GM12878 (cell line): ENCODE measurements at regions not wholly inside any gene's neighbourhood (a gene's known extent, or its start where the extent isn't known, plus 50 kb on each side); places are given as distances from the start of the nearest gene placed in this dataset.

ENCODE experiments used
- ATAC-seq: fragments of 200-7000 bp; cut with Tn5 transposase; 3 replicates; pipeline ENCODE4 v1.9.1; 2020; ENCODE audit warnings: mild to moderate bottlenecking, moderate library complexity
- BruUV-seq: library from RNA; stranded (reverse); fragments of 400-500 nt; replicated peaks from 2 replicates; lab custom pipeline; 2021; lab: Mats Ljungman, UMichigan
- CTCF ChIA-PET: fragments of 300-600 bp; sonication (Branson Sonifier 250); formaldehyde crosslinking; extraction: SDS; loops from one replicate; lab custom pipeline; 2021; ENCODE audit warnings: inconsistent platforms; lab: Yijun Ruan, JAX
- POLR2A ChIA-PET: fragments of 350-600 bp; formaldehyde crosslinking; extraction: SDS; loops from one replicate; lab custom pipeline; 2021; ENCODE audit warnings: inconsistent platforms; lab: Charles Lee
- RAD21 ChIA-PET: fragments of 300-600 bp; sonication (Branson Sonifier 250); formaldehyde crosslinking; loops from one replicate; lab custom pipeline; 2023; ENCODE audit warnings: antibody characterized with exemption; ENCODE audit not compliant: unreplicated experiment; lab: Charles Lee
- SMC1A ChIA-PET: fragments of 300-600 bp; sonication (Branson Sonifier 250); formaldehyde crosslinking; loops from one replicate; lab custom pipeline; 2023; ENCODE audit not compliant: unreplicated experiment, uncharacterized antibody; lab: Charles Lee
- DNase-seq: peaks from one replicate; pipeline ENCODE4 v3.0.0-alpha.2; 2011; ENCODE audit warnings: low read depth, low spot score
- FAIRE-seq: peaks from 3 replicates; lab custom pipeline; 2011; peaks lifted over from hg19 to GRCh38; lab: Jason Lieb, UNC
- H2AFZ ChIP-seq: 2 replicates; pipeline ENCODE4 v1.6.0; 2011; ENCODE audit warnings: low read depth, low read length, control low read depth; ENCODE audit not compliant: control insufficient read depth
- H3K27ac ChIP-seq: 2 replicates; pipeline ENCODE4 v1.5.1; 2011; ENCODE audit warnings: control low read depth; ENCODE audit not compliant: control insufficient read depth, insufficient read depth
- H3K27me3 ChIP-seq, 2 experiments: replicated peaks in 1 of 2; 2 replicates each; pipeline versions ENCODE4 v1.6.0 to v1.6.1; 2011; ENCODE audit warnings: low read length in 1 of 2; ENCODE audit not compliant: control insufficient read depth in 2 of 2, insufficient read depth in 2 of 2
- H3K36me3 ChIP-seq, 2 experiments: 2 replicates each; pipeline ENCODE4 v1.5.1; 2011; ENCODE audit warnings: low read length in 1 of 2; ENCODE audit not compliant: control insufficient read depth in 2 of 2, insufficient read depth in 2 of 2
- H3K4me1 ChIP-seq: 2 replicates; pipeline ENCODE4 v1.6.1; 2011; ENCODE audit warnings: mild to moderate bottlenecking, low read length, moderate library complexity, mixed read lengths; ENCODE audit not compliant: control insufficient read depth, insufficient read depth
- H3K4me2 ChIP-seq: 2 replicates; pipeline ENCODE4 v1.6.0; 2011; ENCODE audit warnings: control low read depth; ENCODE audit not compliant: control insufficient read depth, insufficient read depth
- H3K4me3 ChIP-seq: fragments of 200-600 bp; sonication (generic); 2 replicates; pipeline ENCODE4 v1.5.1; 2016
- H3K79me2 ChIP-seq: 2 replicates; pipeline ENCODE4 v1.6.0; 2011; ENCODE audit warnings: low read length; ENCODE audit not compliant: control insufficient read depth, insufficient read depth
- H3K9ac ChIP-seq: 2 replicates; pipeline ENCODE4 v1.8.0; 2011; ENCODE audit warnings: low read length, control low read depth, mixed read lengths; ENCODE audit not compliant: control insufficient read depth, insufficient read depth
- H3K9me3 ChIP-seq: replicated peaks from 3 replicates; pipeline ENCODE4 v1.5.1; 2011; ENCODE audit warnings: mild to moderate bottlenecking, low read length; ENCODE audit not compliant: control insufficient read depth, insufficient read depth
- H4K20me1 ChIP-seq: 2 replicates; pipeline ENCODE4 v1.6.0; 2011; ENCODE audit not compliant: control insufficient read depth, insufficient read depth
- BMI1 ChIP-seq: fragments of 450-650 bp; IDR thresholded peaks from 2 replicates; pipeline ENCODE4 v1.6.1; 2016; ENCODE audit warnings: mild to moderate bottlenecking, moderate library complexity, borderline replicate concordance
- EGR1 ChIP-seq, 2 experiments: IDR thresholded peaks; 1 replicate in 1 of 2; 2 replicates in 1 of 2; pipeline ENCODE4 v1.6.1; 2011 to 2012; ENCODE audit warnings: low read depth in 2 of 2, low read length in 2 of 2, borderline replicate concordance in 1 of 2, mild to moderate bottlenecking in 1 of 2, moderate library complexity in 1 of 2
- HDAC6 ChIP-seq: fragments of 200-600 bp; sonication (generic); IDR thresholded peaks from one replicate; pipeline ENCODE4 v1.8.0; 2017; ENCODE audit warnings: antibody characterized with exemption; ENCODE audit not compliant: unreplicated experiment
- NRF1 ChIP-seq: conservative IDR thresholded peaks from 2 replicates; pipeline ENCODE4 v1.6.1; 2011; ENCODE audit warnings: mild to moderate bottlenecking, low read depth, low read length, improper control_type of control experiment
- RBBP5 ChIP-seq: fragments of 200-600 bp; sonication (generic); conservative IDR thresholded peaks from 2 replicates; pipeline ENCODE4 v1.6.1; 2016
- RCOR1 ChIP-seq: conservative IDR thresholded peaks from 2 replicates; pipeline ENCODE4 v1.6.1; 2012; ENCODE audit warnings: low read depth, low read length, improper control_type of control experiment
- SP1 ChIP-seq: IDR thresholded peaks from one replicate; pipeline ENCODE4 v1.6.1; 2011; ENCODE audit warnings: low read depth, low read length
- SREBF2 ChIP-seq: IDR thresholded peaks from 2 replicates; pipeline ENCODE4 v1.6.1; 2012; ENCODE audit warnings: mild to moderate bottlenecking, low read length
- WGBS: methylation state at CpG from one replicate; pipeline ENCODE4 v1.1.6; 2016; ENCODE audit warnings: low lambda C conversion rate; ENCODE audit not compliant: insufficient replicate concordance, insufficient coverage; ENCODE audit errors: missing lambda C conversion rate; 5-methylcytosine and 5-hydroxymethylcytosine counted together
- in situ Hi-C: fragments of 300-500 bp; cut with MboI; formaldehyde crosslinking; loops from 9 replicates; pipeline ENCODE4 v1.14.3; 2018; ENCODE audit warnings: mixed read lengths
- intact Hi-C: fragments of 100-400 bp; cut with micrococcal nuclease; formaldehyde crosslinking; loops from one replicate; pipeline ENCODE4 v1.14.2; 2022; ENCODE audit not compliant: unreplicated experiment
- TF ChIP-seq, protein P1 (sequence below): fragments of 450-650 bp; IDR thresholded peaks from 2 replicates; pipeline ENCODE4 v1.6.1; 2017; ENCODE audit warnings: mild to moderate bottlenecking, low read depth, inconsistent platforms; ENCODE audit not compliant: poor library complexity, severe bottlenecking
- TF ChIP-seq, protein P2 (sequence below): IDR thresholded peaks from 2 replicates; pipeline ENCODE4 v1.6.1; 2012; ENCODE audit warnings: low read depth, low read length, improper control_type of control experiment

DNA sequence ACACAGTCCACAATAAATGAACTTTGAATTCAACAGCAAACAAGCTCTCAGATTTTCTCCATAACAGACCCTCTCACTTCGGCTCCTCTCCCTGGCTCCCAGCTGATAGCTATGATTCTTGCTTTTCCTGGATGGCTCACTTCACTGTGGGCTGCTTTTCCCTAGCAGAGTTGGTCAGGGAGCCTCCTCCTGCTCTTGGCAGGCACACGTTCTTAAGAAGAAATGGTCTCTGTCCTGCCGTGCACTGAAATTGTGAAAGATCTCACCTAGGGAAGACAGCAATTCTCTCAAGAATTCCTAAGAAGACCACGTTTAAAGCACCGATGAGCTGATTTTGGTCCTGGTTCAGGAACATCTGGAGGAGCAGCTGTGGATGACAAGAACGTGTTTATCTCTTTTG lies 148.5 kb upstream of the KCNK2 start (continued):
- TF ChIP-seq, protein P1, sequence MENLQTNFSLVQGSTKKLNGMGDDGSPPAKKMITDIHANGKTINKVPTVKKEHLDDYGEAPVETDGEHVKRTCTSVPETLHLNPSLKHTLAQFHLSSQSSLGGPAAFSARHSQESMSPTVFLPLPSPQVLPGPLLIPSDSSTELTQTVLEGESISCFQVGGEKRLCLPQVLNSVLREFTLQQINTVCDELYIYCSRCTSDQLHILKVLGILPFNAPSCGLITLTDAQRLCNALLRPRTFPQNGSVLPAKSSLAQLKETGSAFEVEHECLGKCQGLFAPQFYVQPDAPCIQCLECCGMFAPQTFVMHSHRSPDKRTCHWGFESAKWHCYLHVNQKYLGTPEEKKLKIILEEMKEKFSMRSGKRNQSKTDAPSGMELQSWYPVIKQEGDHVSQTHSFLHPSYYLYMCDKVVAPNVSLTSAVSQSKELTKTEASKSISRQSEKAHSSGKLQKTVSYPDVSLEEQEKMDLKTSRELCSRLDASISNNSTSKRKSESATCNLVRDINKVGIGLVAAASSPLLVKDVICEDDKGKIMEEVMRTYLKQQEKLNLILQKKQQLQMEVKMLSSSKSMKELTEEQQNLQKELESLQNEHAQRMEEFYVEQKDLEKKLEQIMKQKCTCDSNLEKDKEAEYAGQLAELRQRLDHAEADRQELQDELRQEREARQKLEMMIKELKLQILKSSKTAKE: no peak
- TF ChIP-seq, protein P2, sequence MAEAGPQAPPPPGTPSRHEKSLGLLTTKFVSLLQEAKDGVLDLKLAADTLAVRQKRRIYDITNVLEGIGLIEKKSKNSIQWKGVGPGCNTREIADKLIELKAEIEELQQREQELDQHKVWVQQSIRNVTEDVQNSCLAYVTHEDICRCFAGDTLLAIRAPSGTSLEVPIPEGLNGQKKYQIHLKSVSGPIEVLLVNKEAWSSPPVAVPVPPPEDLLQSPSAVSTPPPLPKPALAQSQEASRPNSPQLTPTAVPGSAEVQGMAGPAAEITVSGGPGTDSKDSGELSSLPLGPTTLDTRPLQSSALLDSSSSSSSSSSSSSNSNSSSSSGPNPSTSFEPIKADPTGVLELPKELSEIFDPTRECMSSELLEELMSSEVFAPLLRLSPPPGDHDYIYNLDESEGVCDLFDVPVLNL: no peak
- TF ChIP-seq HDAC6 (no peak), NRF1 (no peak)

DNA sequence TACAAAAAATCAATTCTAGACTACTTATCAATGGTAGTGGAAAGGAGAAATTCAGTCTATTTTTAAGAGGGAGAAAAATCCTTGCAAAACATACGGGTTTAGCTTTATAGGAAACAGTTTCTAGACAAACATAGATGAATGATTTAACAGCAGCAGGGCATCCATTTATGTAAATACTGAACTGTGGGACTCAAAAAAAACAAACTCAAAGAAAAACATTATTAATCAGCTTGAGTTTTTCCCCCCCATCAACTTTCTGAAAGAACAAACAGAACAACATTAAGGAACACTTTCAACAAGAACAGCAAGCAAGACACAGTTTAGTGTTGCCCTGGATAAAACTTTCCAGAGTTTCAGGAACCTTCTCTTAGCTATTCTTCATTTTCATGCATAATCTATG lies 147.3 kb upstream of the KCNK2 start:
- H3K79me2 ChIP-seq: no peaks in the 10 kb centered on the region
- H3K4me1 ChIP-seq: no peaks in the 10 kb centered on the region
- no peak overlapping the region for H3K4me2 ChIP-seq
- ChIA-PET CTCF (interaction anchor here (3.1 kb wide), 1 partner anchor 10 kb away, joined by 9 read pairs; no protein-coding TSS in a partner anchor), SMC1A (interaction anchor here (0.6 to 1.3 kb wide), 2 partner anchors 23 to 485 kb away, joined by 3 to 5 read pairs; no protein-coding TSS in a partner anchor), RAD21 (no interaction called here), POLR2A (no interaction called here)
- no peaks in the 10 kb centered on the region for H3K36me3 ChIP-seq
- no peaks in the 10 kb centered on the region for H3K27me3 ChIP-seq
- intact Hi-C loops (no loop called here), in situ Hi-C loops (no loop called here)
- no peaks in the 10 kb centered on the region for H4K20me1 ChIP-seq
- FAIRE-seq (no peak), ATAC-seq (no peak), DNase-seq (no peak)
- H3K4me3 ChIP-seq: no peak overlapping the region
- TF ChIP-seq EGR1 (IDR thresholded peaks at IDR 0.05; ENCODE audit: borderline replicate concordance in 1 of 2, low read depth in 2 of 2, low read length in 2 of 2): no peak
- no peak for TF ChIP-seq RBBP5
- no peak for TF ChIP-seq SREBF2
- no peak for TF ChIP-seq BMI1
- TF ChIP-seq SP1: no peak
- TF ChIP-seq RCOR1: no peak
- 5% methylated on average over 1 of the region's 1 CpG for whole genome bisulfite sequencing
- no peak overlapping the region for H3K27ac ChIP-seq
- no peak overlapping the region for H2AFZ ChIP-seq
- no TSS peak for BruUV-seq
- no peaks in the 10 kb centered on the region for H3K9me3 ChIP-seq
- H3K9ac ChIP-seq: no peak overlapping the region
